ES-I3 (cell line): ENCODE measurements at regions not wholly inside any gene's neighbourhood (a gene's known extent, or its start where the extent isn't known, plus 50 kb on each side); places are given as distances from the start of the nearest gene placed in this dataset.
"Not testable (repeated sequence)": the region's sequence is repeated elsewhere in the genome, so short reads cannot be mapped to it uniquely, and the experiment has no call there.

Experiments
- H3K36me3 ChIP-seq: 2 replicates; pipeline ENCODE4 v1.6.1; 2013; ENCODE audit warnings: mild to moderate bottlenecking, low read length, control low read depth, moderate library complexity; ENCODE audit not compliant: insufficient read depth
- H3K4me1 ChIP-seq: 2 replicates; pipeline ENCODE4 v1.6.1; 2013; ENCODE audit warnings: mild to moderate bottlenecking, control low read depth, low read length; ENCODE audit not compliant: insufficient read depth
- H3K9ac ChIP-seq: 2 replicates; pipeline ENCODE4 v1.6.1; 2013; ENCODE audit warnings: low read depth, mild to moderate bottlenecking, low read length, moderate library complexity
- H3K9me3 ChIP-seq: 2 replicates; pipeline ENCODE4 v1.6.1; 2013; ENCODE audit warnings: mild to moderate bottlenecking, low read length, moderate library complexity; ENCODE audit not compliant: control insufficient read depth, insufficient read depth

GRCh38 chr7:51881309-51881708, 564.7 kb upstream of the COBL start:
- H3K36me3 ChIP-seq: no peaks in the 10 kb centered on the region

GRCh38 chr7:51878865-51879264, 562.3 kb upstream of the COBL start:
- Histone ChIP-seq H3K9ac (no peak overlapping the region), H3K36me3 (no peaks in the 10 kb centered on the region), H3K9me3 (no peaks in the 10 kb centered on the region), H3K4me1 (peaks cover 13% of the 10 kb centered on the region; the same call in 1 of the 2 replicates)

More at GRCh38 chr7:51881309-51881708, 564.7 kb upstream of the COBL start:
- peaks cover 13% of the 10 kb centered on the region; the same call in 1 of the 2 replicates for H3K4me1 ChIP-seq
- H3K9ac ChIP-seq: no peak overlapping the region
- no peaks in the 10 kb centered on the region for H3K9me3 ChIP-seq

- H3K36me3 ChIP-seq: no peaks in the 10 kb centered on the region
- no peaks in the 10 kb centered on the region for H3K9me3 ChIP-seq
- no peaks in the 10 kb centered on the region for H3K4me1 ChIP-seq
- no peak overlapping the region for H3K9ac ChIP-seq
These were observed 552.8 kb upstream of the COBL start for GRCh38 chr7:51869452-51869851.

- H3K4me1 ChIP-seq: no peaks in the 10 kb centered on the region
- H3K36me3 ChIP-seq: no peaks in the 10 kb centered on the region
- H3K9me3 ChIP-seq: no peaks in the 10 kb centered on the region
- no peak overlapping the region for H3K9ac ChIP-seq
These were observed 550.5 kb upstream of the COBL start for GRCh38 chr7:51867117-51867516.

GRCh38 chr7:51860305-51860704, 543.7 kb upstream of the COBL start:
- H3K9me3 ChIP-seq: 0 out of 2 replicates have a peak, but pooled peaks cover 6% of the 10 kb centered on the region
- no peaks in the 10 kb centered on the region for H3K4me1 ChIP-seq

GRCh38 chr7:51850126-51850525, 533.5 kb upstream of the COBL start:
- H3K4me1 ChIP-seq: no peaks in the 10 kb centered on the region
- peaks cover 2% of the 10 kb centered on the region for H3K9me3 ChIP-seq
- H3K9ac ChIP-seq: no peak overlapping the region
- no peaks in the 10 kb centered on the region for H3K36me3 ChIP-seq

More at GRCh38 chr7:51860305-51860704, 543.7 kb upstream of the COBL start:
- no peak overlapping the region for H3K9ac ChIP-seq
- H3K36me3 ChIP-seq: no peaks in the 10 kb centered on the region

- H3K9ac ChIP-seq: no peak overlapping the region
- no peaks in the 10 kb centered on the region for H3K4me1 ChIP-seq
- H3K9me3 ChIP-seq: no peaks in the 10 kb centered on the region; the same call in 1 of the 2 replicates
- H3K36me3 ChIP-seq: no peaks in the 10 kb centered on the region
These were observed 531.0 kb upstream of the COBL start for GRCh38 chr7:51847461-51848134.

- H3K9ac ChIP-seq, H3K4me1 ChIP-seq, H3K9me3 ChIP-seq, H3K36me3 ChIP-seq: not testable (repeated sequence)
These were observed 522.5 kb upstream of the COBL start for GRCh38 chr7:51839130-51839529.

- Histone ChIP-seq H3K9me3 (no peaks in the 10 kb centered on the region), H3K9ac (no peak overlapping the region), H3K36me3 (no peaks in the 10 kb centered on the region), H3K4me1 (no peaks in the 10 kb centered on the region)
These were observed 511.0 kb upstream of the COBL start for GRCh38 chr7:51827631-51828030.

GRCh38 chr7:51824050-51824449, 507.4 kb upstream of the COBL start:
- Histone ChIP-seq H3K4me1 (no peaks in the 10 kb centered on the region), H3K36me3 (no peaks in the 10 kb centered on the region), H3K9me3 (no peaks in the 10 kb centered on the region), H3K9ac (no peak overlapping the region)

- no peaks in the 10 kb centered on the region for H3K9me3 ChIP-seq
- no peaks in the 10 kb centered on the region for H3K36me3 ChIP-seq
- no peak overlapping the region for H3K9ac ChIP-seq
- H3K4me1 ChIP-seq: no peaks in the 10 kb centered on the region
These were observed 506.8 kb upstream of the COBL start for GRCh38 chr7:51823437-51823836.

- no peak overlapping the region for H3K9ac ChIP-seq
- no peaks in the 10 kb centered on the region for H3K36me3 ChIP-seq
- no peaks in the 10 kb centered on the region for H3K9me3 ChIP-seq
- H3K4me1 ChIP-seq: no peaks in the 10 kb centered on the region
These were observed 501.2 kb upstream of the COBL start for GRCh38 chr7:51817694-51818225.

- not testable (repeated sequence) for H3K36me3 ChIP-seq, H3K9ac ChIP-seq, H3K4me1 ChIP-seq, H3K9me3 ChIP-seq
These were observed 489.3 kb upstream of the COBL start for GRCh38 chr7:51805783-51806431.

GRCh38 chr7:51802718-51803117, 486.1 kb upstream of the COBL start:
- H3K36me3 ChIP-seq: no peaks in the 10 kb centered on the region
- no peak overlapping the region for H3K9ac ChIP-seq
- H3K9me3 ChIP-seq: no peaks in the 10 kb centered on the region
- no peaks in the 10 kb centered on the region for H3K4me1 ChIP-seq

GRCh38 chr7:51797371-51797770, 480.8 kb upstream of the COBL start:
- H3K36me3 ChIP-seq: no peaks in the 10 kb centered on the region
- H3K4me1 ChIP-seq: no peaks in the 10 kb centered on the region
- H3K9me3 ChIP-seq: no peaks in the 10 kb centered on the region
- no peak overlapping the region for H3K9ac ChIP-seq
